ENCODE measurements at regions not wholly inside any gene's neighbourhood (a gene's known extent, or its start where the extent isn't known, plus 50 kb on each side); places are given as distances from the start of the nearest gene placed in this dataset.
A peak's percentile ranks its signal among the peaks of the same experiment; 100 is the strongest.
"Not testable (repeated sequence)": the region's sequence is repeated elsewhere in the genome, so short reads cannot be mapped to it uniquely, and the experiment has no call there.

GRCh38 chr1:72526926-72527325 is 244.6 kb upstream of the NEGR1 start:
- peak; percentile 68 for DNase-seq (ENCODE audit: low read depth)

DNA sequence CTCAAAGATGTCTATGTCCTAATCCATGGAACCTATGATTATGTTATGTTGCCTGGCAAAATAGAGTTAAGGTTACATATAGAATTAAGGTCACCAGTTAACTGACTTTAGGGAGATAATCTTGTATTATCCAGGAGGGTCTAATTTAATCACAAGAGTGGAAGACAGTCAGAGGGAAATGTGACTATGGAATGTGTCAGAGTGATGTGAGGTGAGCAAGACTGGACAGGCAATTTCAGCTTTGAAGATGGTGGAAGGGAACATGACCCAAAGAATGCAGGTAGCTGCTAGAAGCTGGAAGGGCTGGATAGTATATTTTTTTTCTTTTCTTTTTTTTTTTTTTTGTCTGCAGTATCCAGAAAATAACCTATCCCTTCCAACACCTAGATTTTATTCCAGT is 241.7 kb upstream of the NEGR1 start:
- DNase-seq (ENCODE audit: low read depth), result no peak

DNA sequence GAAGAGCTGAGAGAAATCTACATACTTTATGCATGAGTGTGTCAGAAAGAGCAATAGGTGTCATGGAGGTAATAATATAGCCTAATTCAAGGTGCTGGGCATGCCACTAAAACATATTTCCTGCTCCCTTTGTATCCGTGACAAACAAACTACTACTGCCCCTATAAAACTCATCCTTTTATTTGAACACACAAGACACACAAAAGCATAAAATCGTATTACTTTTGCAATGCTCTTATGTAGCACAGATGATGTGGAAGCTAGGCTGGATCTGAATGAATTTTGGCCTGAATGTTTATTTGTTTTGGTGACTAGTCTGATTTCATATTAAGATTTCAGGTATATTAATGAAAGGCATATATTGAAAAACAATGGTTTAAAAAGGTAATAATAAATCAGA is 239.3 kb upstream of the NEGR1 start:
- no peak for DNase-seq (ENCODE audit: low read depth)

DNA sequence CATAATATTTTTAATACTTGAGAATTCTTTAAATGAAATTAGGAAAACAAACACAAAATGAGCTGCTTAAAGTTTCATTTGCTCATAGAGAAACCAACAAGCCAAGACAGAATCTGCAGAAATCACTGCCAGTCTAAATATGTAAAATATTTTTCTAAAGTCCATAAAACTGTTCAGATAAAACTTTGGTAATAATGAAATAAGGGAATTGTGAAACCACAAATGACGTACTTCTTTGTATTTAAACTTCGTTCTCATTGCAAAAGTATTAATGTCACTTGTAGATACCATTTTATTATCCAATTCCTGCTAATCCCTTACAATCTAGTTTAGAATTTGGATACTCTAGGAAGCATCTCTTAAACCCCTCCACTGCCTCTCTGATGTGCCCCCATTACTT is 234.5 kb upstream of the NEGR1 start:
- no peak for DNase-seq (ENCODE audit: low read depth)

DNA sequence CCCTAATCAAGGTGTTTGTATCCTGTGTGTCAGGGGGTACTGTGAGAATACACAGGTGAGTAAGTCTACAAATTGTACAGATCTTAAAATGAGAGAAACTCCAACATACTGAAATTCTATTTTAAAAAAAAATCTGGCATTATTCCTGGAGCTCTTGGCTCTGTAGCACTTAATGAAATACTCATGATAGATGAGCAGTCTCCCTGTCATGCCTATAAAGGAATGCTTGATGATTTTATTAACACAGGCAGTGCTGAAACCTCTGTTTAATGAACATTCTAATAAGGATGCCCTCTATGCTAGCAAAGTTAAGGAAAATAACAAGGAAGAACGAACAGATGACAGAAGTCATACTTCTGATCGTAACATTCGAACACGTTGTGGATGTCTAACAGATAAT is 233.9 kb upstream of the NEGR1 start:
- DNase-seq (ENCODE audit: low read depth), result no peak

DNA sequence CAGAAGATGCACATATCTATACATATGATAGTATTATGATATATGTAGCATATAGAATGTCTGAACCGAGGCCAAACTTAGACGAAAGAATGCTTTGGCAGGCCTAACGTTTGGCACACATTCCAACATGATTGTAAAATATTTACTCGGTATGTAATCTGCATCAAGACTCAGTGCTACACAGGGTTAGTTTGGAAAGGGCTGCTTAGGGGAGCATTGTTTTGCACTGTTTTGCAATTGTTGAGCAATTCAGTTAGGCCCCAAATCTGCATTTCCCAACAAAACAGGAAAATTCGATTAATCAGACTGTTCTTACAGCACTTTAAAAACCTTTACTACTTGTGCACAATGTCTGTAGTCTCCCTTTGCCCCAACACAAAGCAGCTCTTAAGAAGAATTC is 216.0 kb upstream of the NEGR1 start:
- no peak for DNase-seq (ENCODE audit: low read depth)

DNA sequence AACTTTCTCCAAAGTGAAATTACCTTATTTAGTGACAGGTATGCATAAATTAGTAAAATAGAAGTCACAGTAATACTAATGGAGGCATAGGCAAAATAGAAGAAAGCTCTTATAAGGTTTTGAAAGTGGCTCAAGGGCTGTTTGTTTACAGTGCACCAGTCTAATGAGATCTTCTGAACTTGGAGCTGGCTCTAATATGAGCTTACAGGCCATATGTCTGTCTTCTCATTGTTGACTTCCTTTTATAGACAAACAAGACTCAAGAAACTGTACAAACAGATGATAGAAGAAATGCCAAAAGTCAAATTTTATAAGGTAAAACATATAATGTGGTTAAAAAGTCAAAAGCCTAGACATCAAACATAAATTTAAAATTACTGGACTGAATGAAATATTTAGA is 207.5 kb upstream of the NEGR1 start:
- DNase-seq (ENCODE audit: low read depth), result no peak

DNA sequence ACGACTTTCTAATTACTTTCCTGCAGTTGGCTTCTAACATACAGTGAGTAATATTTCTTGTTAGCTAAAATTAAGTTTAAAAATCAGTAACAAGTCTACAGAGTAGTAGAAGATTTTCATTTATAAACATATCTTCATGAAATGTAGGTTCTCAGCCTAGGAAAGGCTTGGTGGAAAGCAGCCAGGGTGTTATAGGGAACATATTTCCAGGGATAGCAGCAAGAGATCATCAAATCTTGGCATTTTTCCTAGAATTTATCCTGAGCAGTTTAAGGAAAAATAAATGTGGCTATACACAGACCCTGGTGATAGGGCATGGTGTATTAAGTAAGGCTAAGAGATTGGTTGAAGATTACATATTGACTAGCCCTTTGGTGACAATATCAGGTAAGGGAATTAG is 203.5 kb upstream of the NEGR1 start:
- DNase-seq (ENCODE audit: low read depth), result no peak

DNA sequence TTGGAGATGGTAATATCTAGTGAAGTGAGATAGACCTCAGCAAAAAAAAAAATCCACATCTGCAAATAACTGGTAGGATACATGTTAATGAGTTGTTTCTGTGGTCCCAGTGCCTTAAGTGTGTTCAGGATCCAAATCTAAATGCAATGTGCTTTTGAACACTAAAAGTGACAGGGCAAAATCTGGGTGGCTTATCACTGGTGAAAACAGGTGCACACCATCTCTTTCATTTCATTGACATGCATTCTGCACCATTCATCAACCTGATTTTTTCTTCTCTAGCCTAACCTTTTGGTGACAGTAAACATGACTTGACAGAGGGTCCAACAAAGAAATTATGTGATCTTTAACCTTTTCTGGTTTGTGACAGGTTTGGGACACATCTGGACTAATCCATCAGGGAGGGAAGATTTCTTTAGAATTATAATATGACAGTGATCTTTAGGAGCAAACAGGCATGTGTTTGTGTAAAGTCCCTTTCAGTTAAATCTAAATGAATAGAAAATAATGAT is 201.6 kb upstream of the NEGR1 start:
- DNase-seq (ENCODE audit: low read depth), result no peak

DNA sequence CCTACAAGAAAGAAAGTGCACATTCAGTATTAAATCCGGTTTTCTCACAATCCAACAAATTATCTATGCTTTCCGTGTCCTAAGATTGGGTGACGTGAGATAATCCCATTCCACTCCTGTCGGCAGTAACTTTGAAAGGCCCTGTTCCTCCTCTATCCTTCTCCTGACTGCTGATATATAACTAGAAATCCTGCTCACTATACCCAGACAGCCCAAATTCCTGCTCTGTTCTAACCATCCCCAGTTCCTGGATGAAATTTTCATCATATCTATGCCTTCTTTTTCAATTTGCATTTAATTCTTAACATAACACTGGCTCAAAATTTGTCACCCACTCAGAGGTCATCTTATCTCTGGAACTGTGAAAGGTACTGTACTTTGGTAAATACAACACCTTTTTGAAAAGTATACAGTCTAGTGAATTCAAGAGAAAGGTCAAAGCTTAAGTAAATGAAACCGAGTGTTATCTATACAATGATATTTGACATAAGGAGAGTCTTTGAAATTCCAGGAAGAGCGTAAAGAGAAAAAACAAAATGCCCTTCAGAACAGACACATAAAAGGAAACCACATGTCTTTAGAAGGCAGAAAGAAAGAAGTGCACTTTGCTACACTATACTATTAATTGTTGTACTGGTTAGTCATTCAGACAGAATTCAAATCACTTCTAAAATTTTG is 200.5 kb upstream of the NEGR1 start:
- DNase-seq (ENCODE audit: low read depth), result no peak

DNA sequence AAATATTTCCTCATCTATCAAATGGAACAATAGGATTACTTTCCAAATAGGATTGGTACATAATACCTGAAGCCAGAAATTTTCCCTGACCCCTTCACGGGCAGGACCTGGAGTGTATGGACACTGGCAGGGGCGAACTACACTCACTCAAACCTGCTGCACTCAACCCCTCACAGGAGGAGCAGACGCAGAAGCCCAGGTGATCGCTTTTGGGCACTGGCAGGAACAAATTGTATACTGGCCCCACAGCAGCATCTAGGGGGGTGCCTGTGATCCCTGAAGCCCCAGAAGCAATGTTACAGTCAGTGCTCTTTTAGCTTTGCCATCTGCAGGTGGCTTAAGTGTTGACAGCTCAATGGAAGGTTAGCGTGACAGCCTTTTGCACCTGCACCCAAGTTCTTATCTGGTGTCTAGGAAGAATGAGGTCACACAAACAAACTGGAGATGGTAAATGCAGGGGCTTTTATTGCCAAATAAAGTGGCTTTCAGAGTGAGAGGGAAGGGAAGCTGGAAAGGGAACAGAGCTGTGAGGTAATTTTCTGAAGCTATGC is 199.2 kb upstream of the NEGR1 start:
- no peak for DNase-seq (ENCODE audit: low read depth)

- DNase-seq (ENCODE audit: low read depth), result no peak
These were observed 184.0 kb upstream of the NEGR1 start for GRCh38 chr1:72466376-72466775.

- no peak for DNase-seq (ENCODE audit: low read depth)
These were observed 180.0 kb upstream of the NEGR1 start for GRCh38 chr1:72462186-72462905.

- DNase-seq (ENCODE audit: low read depth), result peak; percentile 29
These were observed 159.9 kb upstream of the NEGR1 start for GRCh38 chr1:72442262-72442661.

DNA sequence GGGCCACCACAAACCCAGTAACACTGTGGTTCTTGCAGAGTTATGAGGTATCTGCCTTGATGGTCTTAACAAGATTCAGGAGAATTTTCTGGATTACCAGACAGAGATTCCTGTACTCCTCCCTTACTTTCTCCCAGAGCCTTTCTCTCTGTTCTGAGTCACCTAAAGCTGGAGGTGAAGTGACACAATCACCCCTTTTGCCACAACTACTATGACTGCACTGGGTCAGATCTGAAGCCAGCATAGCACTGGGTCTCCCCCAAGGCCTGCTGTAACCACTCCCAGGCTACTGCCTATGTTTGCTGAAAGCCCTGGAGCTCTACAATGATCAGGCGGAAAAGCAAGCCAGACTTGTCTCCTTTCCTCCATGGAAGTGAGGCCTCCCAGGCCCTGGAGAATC is 156.7 kb upstream of the NEGR1 start:
- peak; percentile 55 for DNase-seq (ENCODE audit: low read depth)

GRCh38 chr1:72438270-72438669 is 155.9 kb upstream of the NEGR1 start:
- peak; percentile 29 for DNase-seq (ENCODE audit: low read depth)

- DNase-seq (ENCODE audit: low read depth), result no peak
These were observed 152.7 kb upstream of the NEGR1 start for GRCh38 chr1:72435025-72435424.

GRCh38 chr1:72434070-72434469 is 151.7 kb upstream of the NEGR1 start:
- DNase-seq (ENCODE audit: low read depth), result no peak

- no peak for DNase-seq (ENCODE audit: low read depth)
These were observed 151.3 kb upstream of the NEGR1 start for GRCh38 chr1:72433591-72433990.

DNA sequence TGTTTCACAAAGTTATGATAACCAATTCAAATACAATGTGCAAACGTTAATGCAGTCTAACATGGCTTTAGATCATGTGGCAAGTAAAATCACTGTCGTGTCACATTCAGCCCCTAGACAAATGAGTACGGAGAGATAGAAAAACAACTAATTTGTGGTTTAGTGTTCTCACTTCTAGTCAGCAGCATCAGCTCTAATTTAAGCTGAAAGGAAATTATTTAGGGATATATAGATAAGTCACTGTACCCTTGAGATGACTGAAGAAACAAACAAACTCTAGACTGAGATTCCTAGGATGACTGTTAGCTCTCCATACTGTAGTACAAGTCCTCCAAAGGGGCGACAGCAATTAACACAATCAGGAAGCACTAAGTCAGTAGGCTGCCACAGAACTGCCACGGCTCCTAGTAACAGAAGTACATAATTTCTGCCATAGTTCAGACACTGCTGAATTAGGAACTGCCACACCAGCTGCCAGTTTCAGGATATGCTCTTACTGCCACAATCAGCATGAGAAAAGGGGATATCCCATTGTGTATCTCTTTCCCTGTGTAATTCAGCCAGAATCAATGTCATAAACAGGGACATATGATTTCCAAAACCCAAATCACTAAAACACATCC is 150.4 kb upstream of the NEGR1 start:
- DNase-seq (ENCODE audit: low read depth), result no peak

- DNase-seq (ENCODE audit: low read depth), result peak; percentile 32
These were observed 149.5 kb upstream of the NEGR1 start for GRCh38 chr1:72431810-72432209.

DNA sequence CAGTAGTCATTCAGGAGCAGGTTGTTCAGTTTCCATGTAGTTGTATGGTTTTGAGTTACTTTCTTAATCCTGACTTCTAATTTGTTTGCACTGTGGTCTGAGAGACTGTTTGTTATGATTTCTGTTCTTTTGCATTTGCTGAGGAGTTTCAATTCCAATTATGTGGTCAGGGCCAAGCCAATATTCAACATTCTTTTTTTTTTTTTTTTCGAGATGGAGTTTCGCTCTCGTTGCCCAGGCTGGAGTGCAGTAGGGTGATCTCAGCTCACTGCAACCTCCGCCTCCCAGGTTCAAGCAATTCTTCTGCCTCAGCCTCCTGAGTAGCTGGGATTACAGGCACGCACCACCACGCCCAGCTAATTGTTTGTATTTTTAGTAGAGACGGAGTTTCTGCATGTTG is 145.9 kb upstream of the NEGR1 start:
- not testable (repeated sequence) for DNase-seq (ENCODE audit: low read depth)

DNA sequence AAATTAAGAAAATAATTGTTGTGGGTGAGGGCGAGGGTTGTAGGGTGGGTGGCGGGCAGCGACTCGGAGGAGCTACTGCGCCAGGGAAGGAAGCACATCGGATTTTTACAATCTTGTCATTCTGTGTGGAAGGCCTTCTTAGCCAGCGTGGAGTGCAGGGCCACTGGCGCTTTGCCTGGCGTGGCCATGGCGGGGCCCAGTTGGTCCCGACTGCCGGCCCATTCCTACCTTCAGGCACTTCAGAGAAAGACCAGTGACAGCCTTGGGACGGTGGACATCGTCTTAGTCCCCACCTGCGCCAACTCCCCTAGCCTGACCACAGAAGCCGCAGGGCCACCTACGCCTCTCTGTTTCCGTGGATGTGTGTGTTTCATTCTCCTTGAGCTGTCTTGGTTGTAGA is 136.9 kb upstream of the NEGR1 start:
- DNase-seq (ENCODE audit: low read depth), result no peak
